ENCODE measurements at regions not wholly inside any gene's neighbourhood (a gene's known extent, or its start where the extent isn't known, plus 50 kb on each side); places are given as distances from the start of the nearest gene placed in this dataset.

- no peak overlapping the region for H3K27ac ChIP-seq (ENCODE audit: low read depth, low read length)
- no peaks in the 10 kb centered on the region for H3K27me3 ChIP-seq (ENCODE audit: control insufficient read depth in 2 of 2, insufficient read depth in 2 of 2, low read length in 2 of 2)
- no peak for DNase-seq
- intact Hi-C loops (cut with micrococcal nuclease), result loop anchor here in 1 of 2 donors (5.0 kb wide), 2 partner anchors 899 to 989 kb away; no protein-coding TSS in a partner anchor
- no peaks in the 10 kb centered on the region for H3K36me3 Mint-ChIP-seq
- peaks cover 0 to 1% (median 0%) of the 10 kb centered on the region in 11 donors for H3K9me3 Mint-ChIP-seq
- H3K27me3 Mint-ChIP-seq, result peaks cover 0 to 8% (median 0%) of the 10 kb centered on the region in 5 donors
- ChIA-PET CTCF (no interaction called here), POLR2A (no interaction called here)
- no peaks in the 10 kb centered on the region for H3K4me1 ChIP-seq (ENCODE audit: control insufficient read depth in 2 of 2, insufficient read depth in 2 of 2, low read length in 2 of 2)
- no peak overlapping the region for H3K4me3 Mint-ChIP-seq
- no peaks in the 10 kb centered on the region for H3K9me3 ChIP-seq (ENCODE audit: control insufficient read depth in 2 of 3, low read length in 3 of 3)
- no peak overlapping the region for H3K27ac Mint-ChIP-seq
- peaks cover 0 to 33% (median 5%) of the 10 kb centered on the region in 7 donors for H3K4me1 Mint-ChIP-seq
- no peaks in the 10 kb centered on the region for H3K36me3 ChIP-seq (ENCODE audit: control insufficient read depth in 2 of 3, insufficient read depth in 3 of 3, low read length in 3 of 3)
- H3K4me3 ChIP-seq (ENCODE audit: low read length), result no peak overlapping the region
- no peak for ATAC-seq
Measured at GRCh38 chr3:35968043-35968622, 328.8 kb downstream of the ARPP21 start.

GRCh38 chr3:35969406-35969805 lies 330.1 kb downstream of the ARPP21 start:
- H3K27me3 Mint-ChIP-seq, result peaks cover 0 to 8% (median 0%) of the 10 kb centered on the region in 5 donors
- H3K27ac Mint-ChIP-seq, result no peak overlapping the region
- Histone ChIP-seq H3K4me3 (ENCODE audit: low read length) (no peak overlapping the region), H3K4me1 (ENCODE audit: control insufficient read depth in 2 of 2, insufficient read depth in 2 of 2, low read length in 2 of 2) (no peaks in the 10 kb centered on the region), H3K36me3 (ENCODE audit: control insufficient read depth in 2 of 3, insufficient read depth in 3 of 3, low read length in 3 of 3) (no peaks in the 10 kb centered on the region), H3K27ac (ENCODE audit: low read depth, low read length) (no peak overlapping the region), H3K9me3 (ENCODE audit: control insufficient read depth in 2 of 3, low read length in 3 of 3) (no peaks in the 10 kb centered on the region), H3K27me3 (ENCODE audit: control insufficient read depth in 2 of 2, insufficient read depth in 2 of 2, low read length in 2 of 2) (no peaks in the 10 kb centered on the region)
- DNase-seq, result no peak
- ChIA-PET POLR2A (no interaction called here), CTCF (no interaction called here)
- H3K36me3 Mint-ChIP-seq, result no peaks in the 10 kb centered on the region
- peaks cover 0 to 33% (median 5%) of the 10 kb centered on the region in 7 donors for H3K4me1 Mint-ChIP-seq
- peaks cover 0 to 6% (median 0%) of the 10 kb centered on the region in 11 donors for H3K9me3 Mint-ChIP-seq
- peak overlapping the region in 3 of 10 donors; percentile 14 to 40 (median 25) for H3K4me3 Mint-ChIP-seq
- intact Hi-C loops (cut with micrococcal nuclease), result loop anchor here in 1 of 2 donors (5.0 kb wide), 2 partner anchors 898 to 988 kb away; no protein-coding TSS in a partner anchor
- ATAC-seq, result no peak

GRCh38 chr3:35970793-35971192 lies 331.5 kb downstream of the ARPP21 start:
- no peaks in the 10 kb centered on the region for H3K27me3 ChIP-seq (ENCODE audit: control insufficient read depth in 2 of 2, insufficient read depth in 2 of 2, low read length in 2 of 2)
- CTCF ChIA-PET, result no interaction called here
- H3K9me3 ChIP-seq (ENCODE audit: control insufficient read depth in 2 of 3, low read length in 3 of 3), result no peaks in the 10 kb centered on the region
- H3K4me3 Mint-ChIP-seq, result no peak overlapping the region
- H3K4me1 Mint-ChIP-seq, result peaks cover 0 to 33% (median 5%) of the 10 kb centered on the region in 7 donors
- intact Hi-C loops (cut with micrococcal nuclease), result no loop called here
- H3K27me3 Mint-ChIP-seq, result peaks cover 0 to 8% (median 0%) of the 10 kb centered on the region in 5 donors
- H3K36me3 ChIP-seq (ENCODE audit: control insufficient read depth in 2 of 3, insufficient read depth in 3 of 3, low read length in 3 of 3), result no peaks in the 10 kb centered on the region
- no peak for DNase-seq
- no peak for ATAC-seq
- no peak overlapping the region for H3K27ac ChIP-seq (ENCODE audit: low read depth, low read length)
- no peak overlapping the region for H3K4me3 ChIP-seq (ENCODE audit: low read length)
- H3K9me3 Mint-ChIP-seq, result peaks cover 0 to 6% (median 0%) of the 10 kb centered on the region in 11 donors
- POLR2A ChIA-PET, result no interaction called here
- H3K27ac Mint-ChIP-seq, result no peak overlapping the region
- H3K36me3 Mint-ChIP-seq, result no peaks in the 10 kb centered on the region
- H3K4me1 ChIP-seq (ENCODE audit: control insufficient read depth in 2 of 2, insufficient read depth in 2 of 2, low read length in 2 of 2), result no peaks in the 10 kb centered on the region

- intact Hi-C loops (cut with micrococcal nuclease), result no loop called here
- POLR2A ChIA-PET, result no interaction called here
- CTCF ChIA-PET, result no interaction called here
- H3K36me3 ChIP-seq (ENCODE audit: control insufficient read depth in 2 of 3, insufficient read depth in 3 of 3, low read length in 3 of 3), result no peaks in the 10 kb centered on the region
- no peaks in the 10 kb centered on the region for H3K4me1 ChIP-seq (ENCODE audit: control insufficient read depth in 2 of 2, insufficient read depth in 2 of 2, low read length in 2 of 2)
- no peak overlapping the region for H3K4me3 Mint-ChIP-seq
- peaks cover 0 to 8% (median 0%) of the 10 kb centered on the region in 5 donors for H3K27me3 Mint-ChIP-seq
- no peak overlapping the region for H3K27ac ChIP-seq (ENCODE audit: low read depth, low read length)
- ATAC-seq, result no peak
- no peaks in the 10 kb centered on the region for H3K36me3 Mint-ChIP-seq
- no peaks in the 10 kb centered on the region for H3K9me3 ChIP-seq (ENCODE audit: control insufficient read depth in 2 of 3, low read length in 3 of 3)
- H3K4me1 Mint-ChIP-seq, result peaks cover 0 to 29% (median 5%) of the 10 kb centered on the region in 7 donors
- no peaks in the 10 kb centered on the region for H3K27me3 ChIP-seq (ENCODE audit: control insufficient read depth in 2 of 2, insufficient read depth in 2 of 2, low read length in 2 of 2)
- H3K9me3 Mint-ChIP-seq, result peaks cover 0 to 6% (median 0%) of the 10 kb centered on the region in 11 donors
- no peak for DNase-seq
- H3K27ac Mint-ChIP-seq, result no peak overlapping the region
- no peak overlapping the region for H3K4me3 ChIP-seq (ENCODE audit: low read length)
Measured at GRCh38 chr3:35971686-35972085, 332.4 kb downstream of the ARPP21 start.

- ChIA-PET POLR2A (no interaction called here), CTCF (no interaction called here)
- Mint-ChIP-seq H3K4me1 (peaks cover 0 to 13% (median 5%) of the 10 kb centered on the region in 7 donors), H3K36me3 (no peaks in the 10 kb centered on the region), H3K9me3 (peaks cover 0 to 6% (median 0%) of the 10 kb centered on the region in 11 donors), H3K27me3 (peaks cover 0 to 8% (median 0%) of the 10 kb centered on the region in 5 donors), H3K4me3 (no peak overlapping the region), H3K27ac (no peak overlapping the region)
- no peaks in the 10 kb centered on the region for H3K36me3 ChIP-seq (ENCODE audit: control insufficient read depth in 2 of 3, insufficient read depth in 3 of 3, low read length in 3 of 3)
- no peaks in the 10 kb centered on the region for H3K4me1 ChIP-seq (ENCODE audit: control insufficient read depth in 2 of 2, insufficient read depth in 2 of 2, low read length in 2 of 2)
- ATAC-seq, result no peak
- H3K27ac ChIP-seq (ENCODE audit: low read depth, low read length), result no peak overlapping the region
- H3K9me3 ChIP-seq (ENCODE audit: control insufficient read depth in 2 of 3, low read length in 3 of 3), result no peaks in the 10 kb centered on the region
- H3K4me3 ChIP-seq (ENCODE audit: low read length), result no peak overlapping the region
- DNase-seq, result no peak
- H3K27me3 ChIP-seq (ENCODE audit: control insufficient read depth in 2 of 2, insufficient read depth in 2 of 2, low read length in 2 of 2), result no peaks in the 10 kb centered on the region
- intact Hi-C loops (cut with micrococcal nuclease), result no loop called here
Measured at GRCh38 chr3:35974872-35975271, 335.5 kb downstream of the ARPP21 start.

GRCh38 chr3:35986161-35986560 lies 346.8 kb downstream of the ARPP21 start:
- H3K27me3 Mint-ChIP-seq, result peaks cover 0 to 6% (median 0%) of the 10 kb centered on the region in 5 donors
- H3K27ac ChIP-seq (ENCODE audit: low read depth, low read length), result no peak overlapping the region
- H3K36me3 ChIP-seq (ENCODE audit: control insufficient read depth in 2 of 3, insufficient read depth in 3 of 3, low read length in 3 of 3), result no peaks in the 10 kb centered on the region
- CTCF ChIA-PET, result no interaction called here
- no peak overlapping the region for H3K4me3 Mint-ChIP-seq
- no peaks in the 10 kb centered on the region for H3K4me1 ChIP-seq (ENCODE audit: control insufficient read depth in 2 of 2, insufficient read depth in 2 of 2, low read length in 2 of 2)
- no peaks in the 10 kb centered on the region for H3K4me1 Mint-ChIP-seq
- ATAC-seq, result no peak
- POLR2A ChIA-PET, result no interaction called here
- intact Hi-C loops (cut with micrococcal nuclease), result no loop called here
- H3K27me3 ChIP-seq (ENCODE audit: control insufficient read depth in 2 of 2, insufficient read depth in 2 of 2, low read length in 2 of 2), result no peaks in the 10 kb centered on the region
- no peak overlapping the region for H3K4me3 ChIP-seq (ENCODE audit: low read length)
- no peak overlapping the region for H3K27ac Mint-ChIP-seq
- H3K9me3 Mint-ChIP-seq, result peaks cover 0 to 7% (median 0%) of the 10 kb centered on the region in 11 donors
- no peaks in the 10 kb centered on the region for H3K9me3 ChIP-seq (ENCODE audit: control insufficient read depth in 2 of 3, low read length in 3 of 3)
- DNase-seq, result no peak
- no peaks in the 10 kb centered on the region for H3K36me3 Mint-ChIP-seq

- DNase-seq (no peak), ATAC-seq (no peak)
- no peaks in the 10 kb centered on the region for H3K9me3 ChIP-seq (ENCODE audit: control insufficient read depth in 2 of 3, low read length in 3 of 3)
- no peak overlapping the region for H3K4me3 ChIP-seq (ENCODE audit: low read length)
- H3K27me3 ChIP-seq (ENCODE audit: control insufficient read depth in 2 of 2, insufficient read depth in 2 of 2, low read length in 2 of 2), result no peaks in the 10 kb centered on the region
- H3K36me3 ChIP-seq (ENCODE audit: control insufficient read depth in 2 of 3, insufficient read depth in 3 of 3, low read length in 3 of 3), result no peaks in the 10 kb centered on the region
- Mint-ChIP-seq H3K36me3 (no peaks in the 10 kb centered on the region), H3K27me3 (peaks cover 0 to 6% (median 0%) of the 10 kb centered on the region in 5 donors), H3K9me3 (peaks cover 0 to 7% (median 0%) of the 10 kb centered on the region in 11 donors), H3K4me3 (no peak overlapping the region), H3K27ac (no peak overlapping the region), H3K4me1 (no peaks in the 10 kb centered on the region)
- CTCF ChIA-PET, result no interaction called here
- no peaks in the 10 kb centered on the region for H3K4me1 ChIP-seq (ENCODE audit: control insufficient read depth in 2 of 2, insufficient read depth in 2 of 2, low read length in 2 of 2)
- intact Hi-C loops (cut with micrococcal nuclease), result no loop called here
- no peak overlapping the region for H3K27ac ChIP-seq (ENCODE audit: low read depth, low read length)
- POLR2A ChIA-PET, result no interaction called here
Measured at GRCh38 chr3:35987386-35987785, 348.1 kb downstream of the ARPP21 start.
